ENCODE measurements at regions not wholly inside any gene's neighbourhood (a gene's known extent, or its start where the extent isn't known, plus 50 kb on each side); places are given as distances from the start of the nearest gene placed in this dataset.

DNA sequence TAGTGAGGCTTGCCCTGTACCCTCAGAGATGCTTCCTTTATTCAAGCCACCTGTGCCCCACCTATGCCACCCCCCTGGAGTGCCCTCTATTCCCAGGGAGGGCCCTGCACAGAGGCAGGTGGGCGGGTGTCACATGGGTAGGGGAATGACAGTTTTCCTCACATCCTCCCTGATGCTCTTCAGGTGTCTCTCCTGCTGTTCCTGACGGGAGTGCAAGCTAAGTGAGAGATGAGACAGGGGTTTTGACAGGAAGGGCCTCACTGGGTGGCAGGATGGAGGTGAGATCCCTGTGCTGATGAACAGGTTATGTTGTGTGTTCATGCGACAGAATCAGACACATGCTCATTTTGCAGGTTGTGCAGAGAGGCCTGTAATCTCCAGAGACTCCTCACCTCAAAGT is 164.1 kb upstream of the CHD6 start:
- Histone ChIP-seq H3K27me3 (replicated peaks in 1 of 2; ENCODE audit: control insufficient read depth in 2 of 2, extremely low read depth in 1 of 2, insufficient read depth in 2 of 2, low read length in 1 of 2) (peaks cover 0 to 10% of the 10 kb centered on the region in 2 experiments), H3K27ac (ENCODE audit: low read length) (no peak overlapping the region), H3K9me3 (no peaks in the 10 kb centered on the region), H3K4me3 (ENCODE audit: control insufficient read depth in 1 of 2, extremely low read depth in 1 of 2, low read length in 1 of 2) (no peak overlapping the region), H3K4me1 (ENCODE audit: control insufficient read depth in 1 of 2, extremely low read depth in 1 of 2, insufficient read depth in 2 of 2, low read length in 2 of 2) (no peaks in the 10 kb centered on the region), H3K36me3 (ENCODE audit: control insufficient read depth in 2 of 2, extremely low read depth in 1 of 2, insufficient read depth in 1 of 2, low read length in 1 of 2) (no peaks in the 10 kb centered on the region)
- Mint-ChIP-seq H3K4me3 (no peak overlapping the region), H3K27me3 (peaks cover 2 to 13% of the 10 kb centered on the region in 2 donors), H3K36me3 (no peaks in the 10 kb centered on the region), H3K4me1 (no peaks in the 10 kb centered on the region), H3K27ac (no peak overlapping the region), H3K9me3 (peaks cover 0 to 3% (median 0%) of the 10 kb centered on the region in 3 donors)
- DNase-seq, result no peak
- POLR2A ChIA-PET, result no interaction called here
- 22% methylated on average over 1 of the region's 3 CpGs for WGBS (ENCODE audit: insufficient coverage)
- CTCF ChIA-PET, result no interaction called here
- ATAC-seq (replicated peaks in 1 of 4), result no peak

- no peaks in the 10 kb centered on the region for H3K4me1 Mint-ChIP-seq
- peaks cover 2 to 5% of the 10 kb centered on the region in 2 experiments for H3K27me3 ChIP-seq (replicated peaks in 1 of 2; ENCODE audit: control insufficient read depth in 2 of 2, extremely low read depth in 1 of 2, insufficient read depth in 2 of 2, low read length in 1 of 2)
- H3K4me1 ChIP-seq (ENCODE audit: control insufficient read depth in 1 of 2, extremely low read depth in 1 of 2, insufficient read depth in 2 of 2, low read length in 2 of 2), result no peaks in the 10 kb centered on the region
- no peak overlapping the region for H3K4me3 Mint-ChIP-seq
- no peak overlapping the region for H3K4me3 ChIP-seq (ENCODE audit: control insufficient read depth in 1 of 2, extremely low read depth in 1 of 2, low read length in 1 of 2)
- H3K27me3 Mint-ChIP-seq, result peaks cover 7 to 29% of the 10 kb centered on the region in 2 donors
- H3K9me3 ChIP-seq, result no peaks in the 10 kb centered on the region
- DNase-seq (no peak), ATAC-seq (replicated peaks in 1 of 4) (no peak)
- H3K27ac Mint-ChIP-seq, result no peak overlapping the region
- H3K9me3 Mint-ChIP-seq, result peaks cover 0 to 3% (median 0%) of the 10 kb centered on the region in 3 donors
- 72% methylated on average over 6 of the region's 6 CpGs for WGBS (ENCODE audit: insufficient coverage)
- ChIA-PET CTCF (no interaction called here), POLR2A (no interaction called here)
- H3K36me3 ChIP-seq (ENCODE audit: control insufficient read depth in 2 of 2, extremely low read depth in 1 of 2, insufficient read depth in 1 of 2, low read length in 1 of 2), result no peaks in the 10 kb centered on the region
- no peaks in the 10 kb centered on the region for H3K36me3 Mint-ChIP-seq
- H3K27ac ChIP-seq (ENCODE audit: low read length), result no peak overlapping the region
Measured at GRCh38 chr20:41776421-41776820, 158.2 kb upstream of the CHD6 start.

- Histone ChIP-seq H3K27me3 (replicated peaks in 1 of 2; ENCODE audit: control insufficient read depth in 2 of 2, extremely low read depth in 1 of 2, insufficient read depth in 2 of 2, low read length in 1 of 2) (peaks cover 2 to 5% of the 10 kb centered on the region in 2 experiments), H3K36me3 (ENCODE audit: control insufficient read depth in 2 of 2, extremely low read depth in 1 of 2, insufficient read depth in 1 of 2, low read length in 1 of 2) (no peaks in the 10 kb centered on the region), H3K27ac (ENCODE audit: low read length) (no peak overlapping the region), H3K4me1 (ENCODE audit: control insufficient read depth in 1 of 2, extremely low read depth in 1 of 2, insufficient read depth in 2 of 2, low read length in 2 of 2) (no peaks in the 10 kb centered on the region), H3K4me3 (ENCODE audit: control insufficient read depth in 1 of 2, extremely low read depth in 1 of 2, low read length in 1 of 2) (no peak overlapping the region), H3K9me3 (no peaks in the 10 kb centered on the region)
- CTCF ChIA-PET, result no interaction called here
- Mint-ChIP-seq H3K9me3 (peaks cover 0 to 3% (median 0%) of the 10 kb centered on the region in 3 donors), H3K36me3 (no peaks in the 10 kb centered on the region), H3K4me1 (no peaks in the 10 kb centered on the region), H3K4me3 (no peak overlapping the region), H3K27me3 (peaks cover 7 to 35% of the 10 kb centered on the region in 2 donors), H3K27ac (no peak overlapping the region)
- no peak for DNase-seq
- POLR2A ChIA-PET, result no interaction called here
- ATAC-seq (replicated peaks in 1 of 4), result no peak
- WGBS (ENCODE audit: insufficient coverage), result 80% methylated on average over 3 of the region's 3 CpGs
Measured at GRCh38 chr20:41774291-41774690, 156.1 kb upstream of the CHD6 start.

DNA sequence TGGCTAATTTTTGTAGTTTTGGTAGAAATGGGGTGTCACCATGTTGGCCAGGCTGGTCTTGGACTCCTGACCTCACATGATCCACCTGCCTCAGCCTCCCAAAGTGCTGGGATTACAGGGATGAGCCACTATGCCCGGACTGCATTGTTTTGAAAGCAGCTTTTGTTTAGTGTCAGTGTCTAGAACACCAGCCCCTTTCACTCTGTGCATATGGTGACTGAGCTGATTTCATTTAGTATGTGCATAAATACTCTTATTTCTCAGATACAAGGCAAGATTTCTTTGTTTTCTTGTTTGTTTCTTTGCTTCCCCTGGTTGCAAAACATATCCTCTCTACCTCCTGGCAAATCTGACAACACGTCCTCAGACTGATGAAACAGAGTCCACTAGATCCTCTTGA is 152.8 kb upstream of the CHD6 start:
- POLR2A ChIA-PET, result no interaction called here

DNA sequence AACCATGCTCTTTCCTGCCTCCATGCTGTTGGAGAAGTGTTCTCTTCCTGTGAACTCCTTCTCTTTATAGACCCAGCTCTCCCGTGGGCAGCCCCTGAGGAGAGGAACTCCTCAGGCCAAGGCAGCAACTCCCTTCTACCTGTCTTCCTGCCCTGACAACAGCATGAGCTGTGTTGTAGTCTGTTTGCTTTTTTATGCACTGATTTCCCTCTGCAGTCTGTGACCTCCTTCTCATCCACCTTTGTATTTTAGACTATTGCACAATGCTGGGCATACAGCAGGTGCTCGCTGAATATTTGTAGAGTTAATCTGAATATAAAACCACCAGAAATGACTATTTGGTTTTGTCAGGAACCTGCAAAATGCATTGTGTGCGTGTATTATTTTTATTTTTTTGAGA is 152.2 kb upstream of the CHD6 start:
- POLR2A ChIA-PET, result no interaction called here
- H3K9me3 Mint-ChIP-seq, result peaks cover 0 to 5% (median 3%) of the 10 kb centered on the region in 3 donors
- no peaks in the 10 kb centered on the region for H3K36me3 ChIP-seq (ENCODE audit: control insufficient read depth in 2 of 2, extremely low read depth in 1 of 2, insufficient read depth in 1 of 2, low read length in 1 of 2)
- H3K4me3 Mint-ChIP-seq, result no peak overlapping the region
- no peaks in the 10 kb centered on the region for H3K4me1 ChIP-seq (ENCODE audit: control insufficient read depth in 1 of 2, extremely low read depth in 1 of 2, insufficient read depth in 2 of 2, low read length in 2 of 2)
- no peak overlapping the region for H3K27ac ChIP-seq (ENCODE audit: low read length)
- peaks cover 5 to 32% of the 10 kb centered on the region in 2 donors for H3K27me3 Mint-ChIP-seq
- no peaks in the 10 kb centered on the region for H3K36me3 Mint-ChIP-seq
- no peaks in the 10 kb centered on the region for H3K4me1 Mint-ChIP-seq
- H3K9me3 ChIP-seq, result no peaks in the 10 kb centered on the region
- peaks cover 2 to 8% of the 10 kb centered on the region in 2 experiments for H3K27me3 ChIP-seq (replicated peaks in 1 of 2; ENCODE audit: control insufficient read depth in 2 of 2, extremely low read depth in 1 of 2, insufficient read depth in 2 of 2, low read length in 1 of 2)
- H3K27ac Mint-ChIP-seq, result no peak overlapping the region
- ATAC-seq (replicated peaks in 1 of 4) (no peak), DNase-seq (no peak)
- CTCF ChIA-PET, result no interaction called here
- WGBS (ENCODE audit: insufficient coverage), result no CpG with 5 or more reads among the region's 3 CpGs
- no peak overlapping the region for H3K4me3 ChIP-seq (ENCODE audit: control insufficient read depth in 1 of 2, extremely low read depth in 1 of 2, low read length in 1 of 2)

More for the DNA sequence above, 152.8 kb upstream of the CHD6 start:
- H3K9me3 Mint-ChIP-seq, result peaks cover 0 to 5% (median 3%) of the 10 kb centered on the region in 3 donors
- peaks cover 5 to 33% of the 10 kb centered on the region in 2 donors for H3K27me3 Mint-ChIP-seq
- no peaks in the 10 kb centered on the region for H3K4me1 ChIP-seq (ENCODE audit: control insufficient read depth in 1 of 2, extremely low read depth in 1 of 2, insufficient read depth in 2 of 2, low read length in 2 of 2)
- ATAC-seq (replicated peaks in 1 of 4) (no peak), DNase-seq (no peak)
- no peaks in the 10 kb centered on the region for H3K36me3 Mint-ChIP-seq
- no peaks in the 10 kb centered on the region for H3K36me3 ChIP-seq (ENCODE audit: control insufficient read depth in 2 of 2, extremely low read depth in 1 of 2, insufficient read depth in 1 of 2, low read length in 1 of 2)
- H3K27ac ChIP-seq (ENCODE audit: low read length), result no peak overlapping the region
- CTCF ChIA-PET, result no interaction called here
- H3K4me3 ChIP-seq (ENCODE audit: control insufficient read depth in 1 of 2, extremely low read depth in 1 of 2, low read length in 1 of 2), result no peak overlapping the region
- no peaks in the 10 kb centered on the region for H3K9me3 ChIP-seq
- no peaks in the 10 kb centered on the region for H3K4me1 Mint-ChIP-seq
- H3K4me3 Mint-ChIP-seq, result no peak overlapping the region
- no peak overlapping the region for H3K27ac Mint-ChIP-seq
- no CpG with 5 or more reads among the region's 2 CpGs for WGBS (ENCODE audit: insufficient coverage)
- H3K27me3 ChIP-seq (replicated peaks in 1 of 2; ENCODE audit: control insufficient read depth in 2 of 2, extremely low read depth in 1 of 2, insufficient read depth in 2 of 2, low read length in 1 of 2), result peaks cover 2 to 8% of the 10 kb centered on the region in 2 experiments

DNA sequence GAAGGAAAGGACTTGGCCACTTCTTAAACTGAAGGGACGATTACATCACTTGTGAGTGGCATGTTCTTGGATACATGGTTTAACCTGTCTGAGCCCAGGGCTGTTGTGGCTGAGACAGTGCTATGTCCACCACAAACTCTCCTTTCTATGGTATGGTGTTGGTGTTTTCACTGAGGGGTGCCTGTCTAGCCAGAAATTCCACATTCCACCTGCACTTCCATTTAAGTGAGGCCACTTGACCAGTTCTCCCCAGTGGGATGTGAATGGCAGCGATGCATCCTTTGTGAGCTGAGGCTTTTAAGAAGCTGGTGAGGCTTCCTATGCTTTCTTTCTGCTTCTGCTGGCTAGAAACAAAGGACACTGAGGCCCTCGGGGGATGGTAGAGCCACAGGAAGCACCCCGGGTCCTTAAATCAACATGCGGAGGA is 151.4 kb upstream of the CHD6 start:
- no peaks in the 10 kb centered on the region for H3K36me3 Mint-ChIP-seq
- no peak for DNase-seq
- WGBS (ENCODE audit: insufficient coverage), result 31% methylated on average over 4 of the region's 5 CpGs
- H3K27me3 Mint-ChIP-seq, result peaks cover 0 to 26% of the 10 kb centered on the region in 2 donors
- no peak for ATAC-seq (replicated peaks in 1 of 4)
- Histone ChIP-seq H3K36me3 (ENCODE audit: control insufficient read depth in 2 of 2, extremely low read depth in 1 of 2, insufficient read depth in 1 of 2, low read length in 1 of 2) (no peaks in the 10 kb centered on the region), H3K9me3 (no peaks in the 10 kb centered on the region), H3K27me3 (replicated peaks in 1 of 2; ENCODE audit: control insufficient read depth in 2 of 2, extremely low read depth in 1 of 2, insufficient read depth in 2 of 2, low read length in 1 of 2) (peaks cover 2 to 8% of the 10 kb centered on the region in 2 experiments), H3K4me1 (ENCODE audit: control insufficient read depth in 1 of 2, extremely low read depth in 1 of 2, insufficient read depth in 2 of 2, low read length in 2 of 2) (no peaks in the 10 kb centered on the region), H3K27ac (ENCODE audit: low read length) (no peak overlapping the region), H3K4me3 (ENCODE audit: control insufficient read depth in 1 of 2, extremely low read depth in 1 of 2, low read length in 1 of 2) (no peak overlapping the region)
- peaks cover 0 to 5% (median 3%) of the 10 kb centered on the region in 3 donors for H3K9me3 Mint-ChIP-seq
- no peak overlapping the region for H3K4me3 Mint-ChIP-seq
- no peak overlapping the region for H3K27ac Mint-ChIP-seq
- ChIA-PET POLR2A (no interaction called here), CTCF (no interaction called here)
- H3K4me1 Mint-ChIP-seq, result no peaks in the 10 kb centered on the region

DNA sequence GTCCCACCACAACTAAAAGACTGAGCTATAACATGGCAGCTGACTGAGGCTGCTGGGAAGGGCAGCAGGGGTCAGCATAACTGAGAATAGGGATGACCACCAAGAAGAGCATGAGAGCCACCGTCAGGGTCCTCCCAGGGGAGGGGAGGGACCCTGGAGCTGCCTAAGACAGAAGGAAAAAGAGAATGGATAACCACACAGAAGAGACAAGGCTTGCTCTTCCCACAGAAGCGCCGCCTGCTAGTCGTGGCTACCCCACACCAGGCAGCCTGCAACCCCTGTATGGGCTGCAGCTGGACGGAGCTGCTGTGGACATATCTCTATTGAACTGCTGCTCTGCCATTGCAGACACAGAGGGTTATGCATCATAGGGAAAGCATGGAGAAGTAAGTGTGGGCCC is 132.0 kb upstream of the CHD6 start:
- H3K4me3 Mint-ChIP-seq, result no peak overlapping the region
- H3K36me3 Mint-ChIP-seq, result no peaks in the 10 kb centered on the region

More for the DNA sequence above, 132.0 kb upstream of the CHD6 start:
- H3K9me3 Mint-ChIP-seq, result no peaks in the 10 kb centered on the region
- DNase-seq (no peak), ATAC-seq (replicated peaks in 1 of 4) (no peak)
- peaks cover 25 to 32% of the 10 kb centered on the region in 2 donors for H3K27me3 Mint-ChIP-seq
- H3K36me3 ChIP-seq (ENCODE audit: control insufficient read depth in 2 of 2, extremely low read depth in 1 of 2, insufficient read depth in 1 of 2, low read length in 1 of 2), result no peaks in the 10 kb centered on the region
- H3K4me3 ChIP-seq (ENCODE audit: control insufficient read depth in 1 of 2, extremely low read depth in 1 of 2, low read length in 1 of 2), result no peak overlapping the region
- no peaks in the 10 kb centered on the region for H3K9me3 ChIP-seq
- no peak overlapping the region for H3K27ac Mint-ChIP-seq
- ChIA-PET CTCF (no interaction called here), POLR2A (no interaction called here)
- WGBS (ENCODE audit: insufficient coverage), result 43% methylated on average over 1 of the region's 5 CpGs
- H3K27ac ChIP-seq (ENCODE audit: low read length), result no peak overlapping the region
- no peaks in the 10 kb centered on the region for H3K4me1 Mint-ChIP-seq
- peaks cover 0 to 18% of the 10 kb centered on the region in 2 experiments for H3K27me3 ChIP-seq (replicated peaks in 1 of 2; ENCODE audit: control insufficient read depth in 2 of 2, extremely low read depth in 1 of 2, insufficient read depth in 2 of 2, low read length in 1 of 2)
- no peaks in the 10 kb centered on the region for H3K4me1 ChIP-seq (ENCODE audit: control insufficient read depth in 1 of 2, extremely low read depth in 1 of 2, insufficient read depth in 2 of 2, low read length in 2 of 2)
